ENCODE measurements at regions not wholly inside any gene's neighbourhood (a gene's known extent, or its start where the extent isn't known, plus 50 kb on each side); places are given as distances from the start of the nearest gene placed in this dataset.

GRCh38 chr6:109279628-109280027 is 102.6 kb downstream of the CD164 start:
- no peaks in the 10 kb centered on the region for H3K9me3 ChIP-seq (replicated peaks; ENCODE audit: control insufficient read depth, insufficient read depth, low read depth, low read length)
- WGBS (ENCODE audit: insufficient coverage, low coverage, missing lambda C conversion rate), result 0% methylated on average over 1 of the region's 1 CpG
- no peak overlapping the region for H3K27ac ChIP-seq (ENCODE audit: extremely low read depth, low read depth, low read length)
- in situ Hi-C loops (cut with MboI), result no loop called here
- FAIRE-seq, result no peak
- ChIA-PET CTCF (ENCODE audit: low intra/inter-chr PET ratio) (no interaction called here), POLR2A (no interaction called here)
- no peaks in the 10 kb centered on the region for H3K36me3 ChIP-seq (ENCODE audit: control insufficient read depth, insufficient read depth, low read length)
- H3K9ac ChIP-seq (ENCODE audit: insufficient read depth in 1 of 2, low read depth in 2 of 2, low read length in 2 of 2), result no peak overlapping the region
- no peaks in the 10 kb centered on the region for H3K79me2 ChIP-seq (ENCODE audit: control insufficient read depth, insufficient read depth, low read length)
- H2AFZ ChIP-seq (ENCODE audit: low read depth, low read length), result no peak overlapping the region
- intact Hi-C loops (cut with micrococcal nuclease), result no loop called here
- peak; percentile 24; the same call in 1 of the 2 replicates for TF ChIP-seq ATF3 (IDR thresholded peaks at IDR 0.05)
- no peak for TF ChIP-seq ATF3 (CRISPR knock-in tag; conservative IDR thresholded peaks at IDR 0.05)
- TF ChIP-seq RBM14 (IDR thresholded peaks at IDR 0.05; ENCODE audit: borderline replicate concordance, insufficient read depth, low read depth, low read length), result no peak
- no peak for ATAC-seq
- no peaks in the 10 kb centered on the region for H3K27me3 ChIP-seq (ENCODE audit: control insufficient read depth in 2 of 2, insufficient read depth in 2 of 2, low read length in 2 of 2)
- no peak for DNase-seq (ENCODE audit: extremely low read depth in 1 of 4, low spot score in 3 of 4)
- H3K4me3 ChIP-seq, result no peak overlapping the region
- no peaks in the 10 kb centered on the region for H3K9me1 ChIP-seq (ENCODE audit: control insufficient read depth, insufficient read depth, low read length)
- no TSS peak for BruUV-seq (replicated peaks)
- H3K4me2 ChIP-seq (ENCODE audit: insufficient read depth, low read length), result no peak overlapping the region
- no peaks in the 10 kb centered on the region for H4K20me1 ChIP-seq (replicated peaks; ENCODE audit: control insufficient read depth, insufficient read depth, low read length)
- peaks cover 7 to 11% of the 10 kb centered on the region in 2 experiments; a peak in 4 of 5 replicates for H3K4me1 ChIP-seq (replicated peaks in 1 of 2; ENCODE audit: control insufficient read depth in 2 of 2, insufficient read depth in 2 of 2, low read length in 2 of 2)

- FAIRE-seq (no peak), ATAC-seq (no peak), DNase-seq (ENCODE audit: extremely low read depth in 1 of 4, low spot score in 3 of 4) (no peak)
- no peak overlapping the region for H3K4me3 ChIP-seq
- H3K27ac ChIP-seq (ENCODE audit: extremely low read depth, low read depth, low read length), result no peak overlapping the region
- H3K36me3 ChIP-seq (ENCODE audit: control insufficient read depth, insufficient read depth, low read length), result no peaks in the 10 kb centered on the region
- H3K79me2 ChIP-seq (ENCODE audit: control insufficient read depth, insufficient read depth, low read length), result no peaks in the 10 kb centered on the region
- intact Hi-C loops (cut with micrococcal nuclease) (no loop called here), in situ Hi-C loops (cut with MboI) (no loop called here)
- no TSS peak for BruUV-seq (replicated peaks)
- H3K9me1 ChIP-seq (ENCODE audit: control insufficient read depth, insufficient read depth, low read length), result no peaks in the 10 kb centered on the region
- no peaks in the 10 kb centered on the region for H4K20me1 ChIP-seq (replicated peaks; ENCODE audit: control insufficient read depth, insufficient read depth, low read length)
- H3K9me3 ChIP-seq (replicated peaks; ENCODE audit: control insufficient read depth, insufficient read depth, low read depth, low read length), result peaks cover 2% of the 10 kb centered on the region; the same call in 1 of the 2 replicates
- 36% methylated on average over 2 of the region's 2 CpGs for WGBS (ENCODE audit: insufficient coverage, low coverage, missing lambda C conversion rate)
- no peaks in the 10 kb centered on the region for H3K27me3 ChIP-seq (ENCODE audit: control insufficient read depth in 2 of 2, insufficient read depth in 2 of 2, low read length in 2 of 2)
- H3K4me1 ChIP-seq (replicated peaks in 1 of 2; ENCODE audit: control insufficient read depth in 2 of 2, insufficient read depth in 2 of 2, low read length in 2 of 2), result no peaks in the 10 kb centered on the region
- CTCF ChIA-PET (ENCODE audit: low intra/inter-chr PET ratio), result no interaction called here
- H3K4me2 ChIP-seq (ENCODE audit: insufficient read depth, low read length), result no peak overlapping the region
- no peak overlapping the region for H2AFZ ChIP-seq (ENCODE audit: low read depth, low read length)
- POLR2A ChIA-PET, result no interaction called here
- no peak overlapping the region for H3K9ac ChIP-seq (ENCODE audit: insufficient read depth in 1 of 2, low read depth in 2 of 2, low read length in 2 of 2)
- TF ChIP-seq FIP1L1 (IDR thresholded peaks at IDR 0.05; ENCODE audit: low read depth, low read length, poor library complexity, severe bottlenecking), result no peak
- TF ChIP-seq MCM3 (IDR thresholded peaks at IDR 0.05), result no peak
- peak; percentile 57; the same call in 1 of the 2 replicates for TF ChIP-seq C11orf30 (IDR thresholded peaks at IDR 0.05; ENCODE audit: low read depth)
- no peak for TF ChIP-seq ZNF507 (tag; conservative IDR thresholded peaks at IDR 0.05)
- peak; percentile 12; the same call in 1 of the 2 replicates for TF ChIP-seq MAFF (IDR thresholded peaks at IDR 0.05; ENCODE audit: low read length)
- TF ChIP-seq PURB (CRISPR knock-in tag; IDR thresholded peaks at IDR 0.05; ENCODE audit: low read depth), result no peak
- TF ChIP-seq SMARCE1 (IDR thresholded peaks at IDR 0.05), result no peak
- no peak for TF ChIP-seq THRB (CRISPR knock-in tag; conservative IDR thresholded peaks at IDR 0.05)
- TF ChIP-seq POLR3A (IDR thresholded peaks at IDR 0.05; ENCODE audit: borderline replicate concordance, extremely low read depth, insufficient read depth, insufficient read length), result no peak
- TF ChIP-seq PRPF4 (IDR thresholded peaks at IDR 0.05; ENCODE audit: insufficient read depth, low read depth, low read length, poor library complexity, severe bottlenecking), result no peak
- no peak for TF ChIP-seq RCOR1 (IDR thresholded peaks at IDR 0.05; ENCODE audit: borderline replicate concordance in 1 of 2, low read depth in 2 of 2, low read length in 2 of 2)
- no peak for TF ChIP-seq HSF4 (CRISPR knock-in tag; IDR thresholded peaks at IDR 0.05; ENCODE audit: borderline replicate concordance)
- TF ChIP-seq RBM34 (IDR thresholded peaks at IDR 0.05; ENCODE audit: borderline replicate concordance, insufficient read depth, low read length), result no peak
These were observed 110.6 kb downstream of the CD164 start for GRCh38 chr6:109271622-109272021.

Data from K562 (cell line).